ENCODE measurements at regions not wholly inside any gene's neighbourhood (a gene's known extent, or its start where the extent isn't known, plus 50 kb on each side); places are given as distances from the start of the nearest gene placed in this dataset.

DNA sequence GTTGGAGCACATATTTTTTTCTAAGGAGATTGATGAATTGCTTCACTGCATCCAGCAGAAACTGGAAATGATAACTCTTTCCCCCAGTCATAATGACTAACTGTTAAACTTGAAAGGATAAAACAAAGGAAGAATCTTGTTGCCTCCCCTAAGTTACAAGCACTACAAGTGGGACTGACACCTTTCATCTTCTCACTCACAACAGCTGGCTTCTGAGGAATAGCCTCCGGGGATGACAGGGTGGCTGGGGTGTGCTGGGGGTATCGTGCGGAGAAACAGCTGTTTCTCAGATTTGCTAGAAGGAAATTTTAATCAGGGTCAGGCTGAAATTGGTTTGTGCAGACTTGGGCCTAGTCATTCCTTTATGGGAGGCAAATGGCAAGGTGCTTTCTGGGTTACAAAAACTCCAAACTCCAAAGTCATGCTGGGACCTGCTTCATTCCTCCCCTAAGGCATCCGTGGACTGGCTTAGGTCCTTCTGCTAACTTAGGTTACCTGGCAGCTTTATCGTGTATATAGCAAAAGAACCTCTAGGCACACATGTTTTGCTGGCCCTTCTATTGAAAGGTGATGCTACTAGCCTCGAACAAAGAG lies 557.2 kb downstream of the TOX3 start:
- H3K4me3 ChIP-seq = no peak overlapping the region
- no peaks in the 10 kb centered on the region for H3K36me3 ChIP-seq
- intact Hi-C loops (cut with micrococcal nuclease) = no loop called here
- no peak for DNase-seq
- H3K4me1 ChIP-seq = no peaks in the 10 kb centered on the region
- TF ChIP-seq, protein P1, sequence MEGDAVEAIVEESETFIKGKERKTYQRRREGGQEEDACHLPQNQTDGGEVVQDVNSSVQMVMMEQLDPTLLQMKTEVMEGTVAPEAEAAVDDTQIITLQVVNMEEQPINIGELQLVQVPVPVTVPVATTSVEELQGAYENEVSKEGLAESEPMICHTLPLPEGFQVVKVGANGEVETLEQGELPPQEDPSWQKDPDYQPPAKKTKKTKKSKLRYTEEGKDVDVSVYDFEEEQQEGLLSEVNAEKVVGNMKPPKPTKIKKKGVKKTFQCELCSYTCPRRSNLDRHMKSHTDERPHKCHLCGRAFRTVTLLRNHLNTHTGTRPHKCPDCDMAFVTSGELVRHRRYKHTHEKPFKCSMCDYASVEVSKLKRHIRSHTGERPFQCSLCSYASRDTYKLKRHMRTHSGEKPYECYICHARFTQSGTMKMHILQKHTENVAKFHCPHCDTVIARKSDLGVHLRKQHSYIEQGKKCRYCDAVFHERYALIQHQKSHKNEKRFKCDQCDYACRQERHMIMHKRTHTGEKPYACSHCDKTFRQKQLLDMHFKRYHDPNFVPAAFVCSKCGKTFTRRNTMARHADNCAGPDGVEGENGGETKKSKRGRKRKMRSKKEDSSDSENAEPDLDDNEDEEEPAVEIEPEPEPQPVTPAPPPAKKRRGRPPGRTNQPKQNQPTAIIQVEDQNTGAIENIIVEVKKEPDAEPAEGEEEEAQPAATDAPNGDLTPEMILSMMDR (IDR thresholded peaks at IDR 0.05; ENCODE audit: borderline replicate concordance) = no peak
- no peaks in the 10 kb centered on the region for H3K27me3 ChIP-seq (ENCODE audit: low read depth)
- H3K9me3 ChIP-seq (replicated peaks) = no peaks in the 10 kb centered on the region
- no peak overlapping the region for H3K27ac ChIP-seq (replicated peaks)

DNA sequence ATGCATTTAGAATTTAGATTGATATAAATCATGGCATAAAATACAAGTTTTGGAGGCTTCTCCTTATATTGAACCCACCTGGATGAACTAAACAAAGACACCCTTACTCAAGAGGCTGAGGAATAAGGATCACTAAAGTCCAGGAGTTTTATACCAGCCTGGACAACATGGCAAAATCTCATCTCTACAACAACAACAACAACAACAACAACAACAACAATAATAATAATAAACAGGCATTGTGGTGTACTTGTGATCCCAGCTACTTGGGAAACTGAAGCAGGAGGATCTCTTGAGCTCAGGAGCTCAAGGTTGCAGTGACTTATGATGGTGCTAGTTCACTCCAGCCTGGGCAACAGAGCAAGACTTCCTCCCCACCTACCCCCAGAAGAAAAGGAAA lies 558.0 kb downstream of the TOX3 start:
- DNase-seq = no peak
- H3K9me3 ChIP-seq (replicated peaks) = no peaks in the 10 kb centered on the region
- no peaks in the 10 kb centered on the region for H3K36me3 ChIP-seq
- peaks cover 5% of the 10 kb centered on the region for H3K27me3 ChIP-seq (ENCODE audit: low read depth)
- H3K4me3 ChIP-seq = no peak overlapping the region
- TF ChIP-seq, protein P1 (IDR thresholded peaks at IDR 0.05; ENCODE audit: borderline replicate concordance) = no peak
- no peaks in the 10 kb centered on the region for H3K4me1 ChIP-seq
- intact Hi-C loops (cut with micrococcal nuclease) = no loop called here
- no peak overlapping the region for H3K27ac ChIP-seq (replicated peaks)

DNA sequence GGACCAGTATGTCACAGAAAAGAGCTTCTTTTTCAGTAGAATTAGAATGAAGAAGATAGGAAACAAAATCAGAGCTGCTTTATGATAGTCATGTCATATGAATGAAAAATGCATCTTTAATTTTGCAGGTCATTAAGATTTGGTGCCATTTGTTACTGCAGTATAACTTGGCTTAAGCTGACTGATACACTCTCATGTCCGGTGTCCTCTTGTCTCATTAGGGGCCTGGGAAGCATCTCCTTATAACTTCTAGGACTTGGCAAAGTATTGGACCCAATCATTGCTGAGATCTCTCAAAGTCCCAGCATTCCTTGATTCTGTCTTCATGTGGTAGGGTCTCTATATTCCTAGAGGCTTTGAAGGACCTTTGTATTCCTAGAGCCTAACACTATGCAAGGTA lies 559.4 kb downstream of the TOX3 start:
- peaks cover 16% of the 10 kb centered on the region for H3K27me3 ChIP-seq (ENCODE audit: low read depth)
- intact Hi-C loops (cut with micrococcal nuclease) = no loop called here
- no peak overlapping the region for H3K4me3 ChIP-seq
- TF ChIP-seq, protein P1 (IDR thresholded peaks at IDR 0.05; ENCODE audit: borderline replicate concordance) = no peak
- no peaks in the 10 kb centered on the region for H3K36me3 ChIP-seq
- H3K27ac ChIP-seq (replicated peaks) = no peak overlapping the region
- no peaks in the 10 kb centered on the region for H3K9me3 ChIP-seq (replicated peaks)
- H3K4me1 ChIP-seq = no peaks in the 10 kb centered on the region
- no peak for DNase-seq

DNA sequence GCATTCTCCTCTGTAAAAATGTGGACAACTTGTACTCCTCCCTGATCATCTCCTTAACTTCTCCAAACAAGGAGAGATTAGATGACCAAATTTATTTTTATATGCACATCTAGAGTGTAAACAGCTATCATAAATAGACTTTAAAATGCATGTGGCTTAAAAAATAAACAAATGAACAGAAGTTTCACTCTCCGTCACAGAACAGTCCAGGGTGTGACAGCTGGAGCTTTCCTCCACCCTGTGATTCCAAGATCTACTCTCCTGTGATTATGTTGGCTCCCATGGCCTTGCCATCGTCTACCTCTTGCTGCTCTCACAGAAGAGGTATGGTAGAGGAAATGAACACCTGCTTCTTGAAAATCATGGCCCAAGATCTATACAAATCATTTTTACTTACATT lies 560.2 kb downstream of the TOX3 start:
- Histone ChIP-seq H3K4me3 (no peak overlapping the region), H3K36me3 (no peaks in the 10 kb centered on the region), H3K27ac (replicated peaks) (no peak overlapping the region), H3K27me3 (ENCODE audit: low read depth) (peaks cover 16% of the 10 kb centered on the region), H3K9me3 (replicated peaks) (no peaks in the 10 kb centered on the region), H3K4me1 (no peaks in the 10 kb centered on the region)
- no peak for DNase-seq
- intact Hi-C loops (cut with micrococcal nuclease) = no loop called here
- TF ChIP-seq, protein P1 (IDR thresholded peaks at IDR 0.05; ENCODE audit: borderline replicate concordance) = no peak

DNA sequence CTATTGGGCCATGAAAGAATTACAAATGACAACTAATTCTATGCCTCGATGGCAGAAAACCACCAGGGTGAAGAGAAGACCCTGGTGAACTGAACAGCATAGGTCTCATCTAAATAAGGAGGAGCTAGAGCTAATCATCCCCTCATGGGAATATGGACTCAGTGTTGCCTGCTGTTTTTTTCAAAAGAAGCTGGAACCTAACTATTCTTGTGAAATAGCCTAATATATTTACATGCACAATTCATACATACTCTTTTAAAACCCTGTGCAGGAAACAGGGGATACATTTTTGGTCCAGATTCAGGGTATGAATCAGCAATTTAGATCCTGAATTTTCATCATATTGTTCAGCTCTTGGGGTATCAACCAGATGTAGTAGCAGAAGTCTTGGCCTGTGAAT lies 560.6 kb downstream of the TOX3 start:
- no peaks in the 10 kb centered on the region for H3K4me1 ChIP-seq
- TF ChIP-seq, protein P1 (IDR thresholded peaks at IDR 0.05; ENCODE audit: borderline replicate concordance) = no peak
- H3K27ac ChIP-seq (replicated peaks) = no peak overlapping the region
- H3K9me3 ChIP-seq (replicated peaks) = no peaks in the 10 kb centered on the region
- H3K36me3 ChIP-seq = no peaks in the 10 kb centered on the region
- no peak for DNase-seq
- H3K27me3 ChIP-seq (ENCODE audit: low read depth) = peaks cover 16% of the 10 kb centered on the region
- H3K4me3 ChIP-seq = no peak overlapping the region
- intact Hi-C loops (cut with micrococcal nuclease) = no loop called here

All from left ventricle myocardium inferior (tissue), 1 donor.